NB4 (cell line): ENCODE measurements at regions not wholly inside any gene's neighbourhood (a gene's known extent, or its start where the extent isn't known, plus 50 kb on each side); places are given as distances from the start of the nearest gene placed in this dataset.

Source experiments
- CTCF ChIP-seq: IDR thresholded peaks from one replicate; pipeline ENCODE4 v1.5.1; 2012; ENCODE audit warnings: low read depth, low read length
- MAX ChIP-seq: IDR thresholded peaks from 2 replicates; pipeline ENCODE4 v1.6.1; 2011; ENCODE audit warnings: low read depth, low read length
- MYC ChIP-seq: IDR thresholded peaks from 2 replicates; pipeline ENCODE4 v1.6.1; 2011; ENCODE audit warnings: low read depth, low read length
- POLR2A ChIP-seq: IDR thresholded peaks from 2 replicates; pipeline ENCODE4 v1.6.1; 2011; ENCODE audit warnings: mild to moderate bottlenecking; ENCODE audit not compliant: insufficient read length; ENCODE audit errors: extremely low read depth

- TF ChIP-seq CTCF: no peak
- no peak for TF ChIP-seq POLR2A
- TF ChIP-seq MAX: no peak
- TF ChIP-seq MYC: no peak
Measured at GRCh38 chr13:54927538-54927937, 1898.9 kb downstream of the OLFM4 start.
